OCI-LY1 (cell line): ENCODE measurements at regions not wholly inside any gene's neighbourhood (a gene's known extent, or its start where the extent isn't known, plus 50 kb on each side); places are given as distances from the start of the nearest gene placed in this dataset.

Experiments
- H2AFZ ChIP-seq: fragments of 200-600 bp; sonication (generic), shearing (Covaris generic); 2 replicates; pipeline ENCODE4 v1.6.0; 2014; ENCODE audit warnings: antibody characterized with exemption, mild to moderate bottlenecking, low read length
- H3F3A ChIP-seq: fragments of 200-600 bp; sonication (generic), shearing (Covaris generic); 2 replicates; pipeline ENCODE4 v1.6.0; 2014; ENCODE audit warnings: mild to moderate bottlenecking, antibody characterized with exemption, low read length, moderate library complexity; ENCODE audit not compliant: insufficient read depth
- H3K27ac ChIP-seq: fragments of 200-600 bp; sonication (generic); 2 replicates; pipeline ENCODE4 v1.5.1; 2014; ENCODE audit warnings: low read length, mixed run types, mild to moderate bottlenecking, low read depth; ENCODE audit not compliant: poor library complexity, severe bottlenecking
- H3K27me3 ChIP-seq: fragments of 200-600 bp; sonication (generic); 2 replicates; pipeline ENCODE4 v1.6.0; 2014; ENCODE audit warnings: antibody characterized with exemption, mild to moderate bottlenecking, low read length, moderate library complexity; ENCODE audit not compliant: insufficient read depth
- H3K36me3 ChIP-seq: fragments of 200-600 bp; sonication (generic); 2 replicates; pipeline ENCODE4 v1.6.1; 2014; ENCODE audit warnings: mild to moderate bottlenecking, antibody characterized with exemption, low read length, moderate library complexity, mixed read lengths; ENCODE audit not compliant: insufficient read depth
- H3K4me1 ChIP-seq: fragments of 200-600 bp; sonication (generic); 2 replicates; pipeline ENCODE4 v1.5.1; 2014; ENCODE audit warnings: mild to moderate bottlenecking, low read length, moderate library complexity; ENCODE audit not compliant: insufficient read depth, severe bottlenecking
- H3K4me2 ChIP-seq: fragments of 200-600 bp; sonication (generic), shearing (Covaris generic); 2 replicates; pipeline ENCODE4 v1.6.1; 2014; ENCODE audit warnings: low read length
- H3K4me3 ChIP-seq: fragments of 200-600 bp; sonication (generic); 2 replicates; pipeline ENCODE4 v1.5.1; 2014; ENCODE audit warnings: low read length, low read depth, mild to moderate bottlenecking, mixed read lengths; ENCODE audit not compliant: poor library complexity, severe bottlenecking
- H3K79me2 ChIP-seq: fragments of 200-600 bp; shearing (Covaris generic); 2 replicates; pipeline ENCODE4 v1.6.1; 2016; ENCODE audit warnings: mixed run types, low read length, mixed read lengths; ENCODE audit not compliant: insufficient read depth
- H3K9ac ChIP-seq: fragments of 200-600 bp; sonication (generic), shearing (Covaris generic); 2 replicates; pipeline ENCODE4 v1.6.1; 2014; ENCODE audit warnings: mild to moderate bottlenecking, low read length, mixed read lengths
- H3K9me2 ChIP-seq: fragments of 200-600 bp; sonication (generic), shearing (Covaris generic); 2 replicates; pipeline ENCODE4 v1.6.1; 2014; ENCODE audit warnings: low read depth, mild to moderate bottlenecking, low read length, mixed read lengths
- H3K9me3 ChIP-seq: fragments of 200-600 bp; shearing (Covaris generic); 2 replicates; pipeline ENCODE4 v1.6.1; 2014; ENCODE audit warnings: low read length, mixed read lengths
- H4K20me1 ChIP-seq: fragments of 200-600 bp; sonication (generic), shearing (Covaris generic); 2 replicates; pipeline ENCODE4 v1.6.0; 2016; ENCODE audit warnings: mild to moderate bottlenecking, low read length; ENCODE audit not compliant: insufficient read depth
- CTCF ChIP-seq: fragments of 200-600 bp; sonication (generic), shearing (Covaris generic); IDR thresholded peaks from 2 replicates; pipeline ENCODE4 v1.5.1; 2017; ENCODE audit warnings: mild to moderate bottlenecking, antibody characterized with exemption, low read length, moderate library complexity, mixed read lengths
- EZH2 ChIP-seq: fragments of 200-600 bp; sonication (generic), shearing (Covaris generic); IDR thresholded peaks from 2 replicates; pipeline ENCODE4 v1.8.0; 2017; ENCODE audit warnings: borderline replicate concordance, mixed run types, mild to moderate bottlenecking, antibody characterized with exemption, low read length, moderate library complexity, mixed read lengths

GRCh38 chr16:59355704-59356103, 621.6 kb upstream of the GOT2 start:
- Histone ChIP-seq H3F3A (no peaks in the 10 kb centered on the region), H3K9ac (no peak overlapping the region), H3K27ac (no peak overlapping the region), H3K27me3 (no peaks in the 10 kb centered on the region), H3K36me3 (no peaks in the 10 kb centered on the region), H3K4me1 (no peaks in the 10 kb centered on the region), H3K79me2 (no peaks in the 10 kb centered on the region), H3K9me3 (no peaks in the 10 kb centered on the region), H3K9me2 (no peaks in the 10 kb centered on the region), H3K4me3 (no peak overlapping the region), H2AFZ (no peak overlapping the region), H4K20me1 (no peaks in the 10 kb centered on the region), H3K4me2 (no peak overlapping the region)
- TF ChIP-seq EZH2 (no peak), CTCF (no peak)

GRCh38 chr16:59351305-59351903, 617.3 kb upstream of the GOT2 start:
- no peak for TF ChIP-seq CTCF
- no peak for TF ChIP-seq EZH2
- Histone ChIP-seq H3K4me3 (no peak overlapping the region), H4K20me1 (no peaks in the 10 kb centered on the region), H3K79me2 (no peaks in the 10 kb centered on the region), H3K9me2 (no peaks in the 10 kb centered on the region), H3K9me3 (no peaks in the 10 kb centered on the region), H2AFZ (no peak overlapping the region), H3K4me2 (no peak overlapping the region), H3K36me3 (no peaks in the 10 kb centered on the region), H3K27ac (no peak overlapping the region), H3K27me3 (no peaks in the 10 kb centered on the region), H3K9ac (no peak overlapping the region), H3K4me1 (no peaks in the 10 kb centered on the region), H3F3A (no peaks in the 10 kb centered on the region)

- Histone ChIP-seq H3K79me2 (no peaks in the 10 kb centered on the region), H3K9me2 (no peaks in the 10 kb centered on the region), H3K4me1 (no peaks in the 10 kb centered on the region), H3F3A (no peaks in the 10 kb centered on the region), H3K9me3 (no peaks in the 10 kb centered on the region), H3K27ac (no peak overlapping the region), H3K4me3 (no peak overlapping the region), H3K36me3 (no peaks in the 10 kb centered on the region), H3K9ac (no peak overlapping the region), H4K20me1 (no peaks in the 10 kb centered on the region), H3K27me3 (no peaks in the 10 kb centered on the region), H3K4me2 (no peak overlapping the region), H2AFZ (no peak overlapping the region)
- TF ChIP-seq EZH2 (no peak), CTCF (no peak)
Measured at GRCh38 chr16:59350670-59351069, 616.6 kb upstream of the GOT2 start.
